NCI-H1930 (cell line): ENCODE measurements at regions not wholly inside any gene's neighbourhood (a gene's known extent, or its start where the extent isn't known, plus 50 kb on each side); places are given as distances from the start of the nearest gene placed in this dataset.
A peak's percentile ranks its signal among the peaks of the same experiment; 100 is the strongest.
"Not testable (repeated sequence)": the region's sequence is repeated elsewhere in the genome, so short reads cannot be mapped to it uniquely, and the experiment has no call there.

ENCODE experiments used
- DNase-seq, 2 experiments: peaks; one replicate each; lab custom pipeline; 2025; lab: John Stamatoyannopoulos, UW

GRCh38 chr1:146715054-146715453 is 223.1 kb upstream of the NBPF12 start:
- not testable (repeated sequence) for DNase-seq

GRCh38 chr1:146710838-146711521 is 227.1 kb upstream of the NBPF12 start:
- peak; percentile 20 to 22 for DNase-seq

GRCh38 chr1:146709302-146709701 is 228.8 kb upstream of the NBPF12 start:
- not testable (repeated sequence) for DNase-seq

GRCh38 chr1:146704162-146704724 is 233.9 kb upstream of the NBPF12 start:
- not testable (repeated sequence) for DNase-seq

- DNase-seq, result not testable (repeated sequence)
Observed at GRCh38 chr1:146701320-146701719, 236.8 kb upstream of the NBPF12 start.

- not testable (repeated sequence) for DNase-seq
Observed at GRCh38 chr1:146695388-146695787, 242.7 kb upstream of the NBPF12 start.

GRCh38 chr1:146691798-146692197 is 246.3 kb upstream of the NBPF12 start:
- not testable (repeated sequence) for DNase-seq

- not testable (repeated sequence) for DNase-seq
Observed at GRCh38 chr1:146688893-146689292, 249.2 kb upstream of the NBPF12 start.

GRCh38 chr1:146686777-146687366 is 251.3 kb upstream of the NBPF12 start:
- not testable (repeated sequence) for DNase-seq

GRCh38 chr1:146683126-146683429 is 255.0 kb upstream of the NBPF12 start:
- DNase-seq, result not testable (repeated sequence)

GRCh38 chr1:146682227-146683125 is 255.6 kb upstream of the NBPF12 start:
- not testable (repeated sequence) for DNase-seq

- DNase-seq, result not testable (repeated sequence)
Observed at GRCh38 chr1:146673729-146674299, 264.3 kb upstream of the NBPF12 start.

- DNase-seq, result not testable (repeated sequence)
Observed at GRCh38 chr1:146672608-146673007, 265.5 kb upstream of the NBPF12 start.

- not testable (repeated sequence) for DNase-seq
Observed at GRCh38 chr1:146671588-146671987, 266.5 kb upstream of the NBPF12 start.

GRCh38 chr1:146670832-146671566 is 267.1 kb upstream of the NBPF12 start:
- DNase-seq, result not testable (repeated sequence)

GRCh38 chr1:146666275-146666674 is 271.8 kb upstream of the NBPF12 start:
- DNase-seq, result not testable (repeated sequence)

GRCh38 chr1:146660242-146660641 is 277.9 kb upstream of the NBPF12 start:
- DNase-seq, result not testable (repeated sequence)

- DNase-seq, result not testable (repeated sequence)
Observed at GRCh38 chr1:146656356-146657060, 281.6 kb upstream of the NBPF12 start.

GRCh38 chr1:146654763-146655162 is 283.4 kb upstream of the NBPF12 start:
- DNase-seq, result not testable (repeated sequence)

- DNase-seq, result not testable (repeated sequence)
Observed at GRCh38 chr1:146645978-146646604, 292.0 kb upstream of the NBPF12 start.
